ENCODE measurements at regions not wholly inside any gene's neighbourhood (a gene's known extent, or its start where the extent isn't known, plus 50 kb on each side); places are given as distances from the start of the nearest gene placed in this dataset.
"Not testable (repeated sequence)": the region's sequence is repeated elsewhere in the genome, so short reads cannot be mapped to it uniquely, and the experiment has no call there.

GRCh38 chr20:28562899-28563521 is 2694.5 kb upstream of the DEFB115 start:
- H3K4me2 ChIP-seq; ATAC-seq; H3K4me3 Mint-ChIP-seq; H3K27ac ChIP-seq (ENCODE audit: low read depth); H3K27me3 Mint-ChIP-seq (ENCODE audit: insufficient read depth, low read depth, poor library complexity); H3K27me3 ChIP-seq (ENCODE audit: insufficient read depth); H3K79me2 ChIP-seq (replicated peaks; ENCODE audit: insufficient read depth); H3K36me3 ChIP-seq (ENCODE audit: insufficient read depth); H3K4me3 ChIP-seq; H2AFZ ChIP-seq; H3K9me2 ChIP-seq (ENCODE audit: insufficient read depth); H3F3A ChIP-seq (replicated peaks; ENCODE audit: low read depth); H4K20me1 ChIP-seq (replicated peaks; ENCODE audit: insufficient read depth): not testable (repeated sequence)
- DNase-seq (ENCODE audit: low spot score) = peak; percentile 1
- H3K4me1 ChIP-seq (ENCODE audit: insufficient read depth) = peaks cover 11% of the 10 kb centered on the region; the same call in 1 of the 2 replicates
- peak overlapping the region; percentile 15; the same call in 1 of the 2 replicates for H3K27ac Mint-ChIP-seq
- H3K36me3 Mint-ChIP-seq (ENCODE audit: low read depth) = peaks cover 48% of the 10 kb centered on the region
- peaks cover 87% of the 10 kb centered on the region for H3K9me3 Mint-ChIP-seq
- peaks cover 12% of the 10 kb centered on the region for H3K4me1 Mint-ChIP-seq

- Mint-ChIP-seq H3K4me1 (peaks cover 12% of the 10 kb centered on the region), H3K9me3 (peaks cover 76% of the 10 kb centered on the region), H3K36me3 (ENCODE audit: low read depth) (peaks cover 44% of the 10 kb centered on the region)
- not testable (repeated sequence) for H3K27me3 ChIP-seq (ENCODE audit: insufficient read depth); ATAC-seq; H3K27ac ChIP-seq (ENCODE audit: low read depth); H3K36me3 ChIP-seq (ENCODE audit: insufficient read depth); H3K79me2 ChIP-seq (replicated peaks; ENCODE audit: insufficient read depth); H3K27me3 Mint-ChIP-seq (ENCODE audit: insufficient read depth, low read depth, poor library complexity); H4K20me1 ChIP-seq (replicated peaks; ENCODE audit: insufficient read depth); H2AFZ ChIP-seq; H3K4me3 ChIP-seq; H3K27ac Mint-ChIP-seq; H3K4me3 Mint-ChIP-seq; H3F3A ChIP-seq (replicated peaks; ENCODE audit: low read depth); H3K4me2 ChIP-seq; DNase-seq (ENCODE audit: low spot score); H3K9me2 ChIP-seq (ENCODE audit: insufficient read depth)
- H3K4me1 ChIP-seq (ENCODE audit: insufficient read depth) = peaks cover 11% of the 10 kb centered on the region; the same call in 1 of the 2 replicates
Measured at GRCh38 chr20:28564024-28564423, 2693.4 kb upstream of the DEFB115 start.

- Mint-ChIP-seq H3K4me1 (peaks cover 12% of the 10 kb centered on the region), H3K9me3 (peaks cover 73% of the 10 kb centered on the region), H3K36me3 (ENCODE audit: low read depth) (peaks cover 41% of the 10 kb centered on the region)
- not testable (repeated sequence) for H4K20me1 ChIP-seq (replicated peaks; ENCODE audit: insufficient read depth); H3K4me3 Mint-ChIP-seq; H3K9me2 ChIP-seq (ENCODE audit: insufficient read depth); H3K27ac ChIP-seq (ENCODE audit: low read depth); H3K27me3 ChIP-seq (ENCODE audit: insufficient read depth); H3K36me3 ChIP-seq (ENCODE audit: insufficient read depth); H3K4me3 ChIP-seq; DNase-seq (ENCODE audit: low spot score); H2AFZ ChIP-seq; H3K79me2 ChIP-seq (replicated peaks; ENCODE audit: insufficient read depth); ATAC-seq; H3K27ac Mint-ChIP-seq; H3K27me3 Mint-ChIP-seq (ENCODE audit: insufficient read depth, low read depth, poor library complexity); H3F3A ChIP-seq (replicated peaks; ENCODE audit: low read depth); H3K4me2 ChIP-seq
- H3K4me1 ChIP-seq (ENCODE audit: insufficient read depth) = peaks cover 11% of the 10 kb centered on the region; the same call in 1 of the 2 replicates
Measured at GRCh38 chr20:28564688-28565463, 2692.6 kb upstream of the DEFB115 start.

GRCh38 chr20:28575991-28576390 is 2681.5 kb upstream of the DEFB115 start:
- H3K27ac Mint-ChIP-seq; H3K27me3 ChIP-seq (ENCODE audit: insufficient read depth); H3K9me2 ChIP-seq (ENCODE audit: insufficient read depth); H3K36me3 ChIP-seq (ENCODE audit: insufficient read depth); H2AFZ ChIP-seq; ATAC-seq; H4K20me1 ChIP-seq (replicated peaks; ENCODE audit: insufficient read depth); H3K4me3 ChIP-seq; H3K4me1 ChIP-seq (ENCODE audit: insufficient read depth); H3K79me2 ChIP-seq (replicated peaks; ENCODE audit: insufficient read depth); H3K4me2 ChIP-seq; H3F3A ChIP-seq (replicated peaks; ENCODE audit: low read depth); H3K4me3 Mint-ChIP-seq; H3K27ac ChIP-seq (ENCODE audit: low read depth); H3K27me3 Mint-ChIP-seq (ENCODE audit: insufficient read depth, low read depth, poor library complexity); H3K4me1 Mint-ChIP-seq: not testable (repeated sequence)
- peak; percentile 58 for DNase-seq (ENCODE audit: low spot score)
- Mint-ChIP-seq H3K9me3 (peaks cover 57% of the 10 kb centered on the region), H3K36me3 (ENCODE audit: low read depth) (peaks cover 45% of the 10 kb centered on the region)
- peak in 1 of 2 experiments; percentile 55; a peak in 3 of 4 replicates for TF ChIP-seq CTCF (conservative IDR thresholded peaks at IDR 0.05; ENCODE audit: low read depth in 2 of 2)

GRCh38 chr20:28591680-28592079 is 2665.8 kb upstream of the DEFB115 start:
- DNase-seq (ENCODE audit: low spot score); H3K36me3 Mint-ChIP-seq (ENCODE audit: low read depth); H3K9me2 ChIP-seq (ENCODE audit: insufficient read depth); H3K27ac Mint-ChIP-seq; ATAC-seq; H3K27me3 Mint-ChIP-seq (ENCODE audit: insufficient read depth, low read depth, poor library complexity); H3K4me3 Mint-ChIP-seq; H3K4me1 Mint-ChIP-seq; H4K20me1 ChIP-seq (replicated peaks; ENCODE audit: insufficient read depth); H3K4me2 ChIP-seq; H3F3A ChIP-seq (replicated peaks; ENCODE audit: low read depth); H3K4me1 ChIP-seq (ENCODE audit: insufficient read depth); H3K9me3 Mint-ChIP-seq; H3K4me3 ChIP-seq; H2AFZ ChIP-seq; H3K27me3 ChIP-seq (ENCODE audit: insufficient read depth); H3K36me3 ChIP-seq (ENCODE audit: insufficient read depth); H3K27ac ChIP-seq (ENCODE audit: low read depth): not testable (repeated sequence)
- peaks cover 30% of the 10 kb centered on the region for H3K79me2 ChIP-seq (replicated peaks; ENCODE audit: insufficient read depth)

- not testable (repeated sequence) for H3K27me3 ChIP-seq (ENCODE audit: insufficient read depth); H3K9me3 Mint-ChIP-seq; H3F3A ChIP-seq (replicated peaks; ENCODE audit: low read depth); H3K4me2 ChIP-seq; H3K4me1 Mint-ChIP-seq; H3K27me3 Mint-ChIP-seq (ENCODE audit: insufficient read depth, low read depth, poor library complexity); H3K36me3 Mint-ChIP-seq (ENCODE audit: low read depth); H3K4me3 ChIP-seq; H3K36me3 ChIP-seq (ENCODE audit: insufficient read depth); H3K4me3 Mint-ChIP-seq; DNase-seq (ENCODE audit: low spot score); ATAC-seq; H4K20me1 ChIP-seq (replicated peaks; ENCODE audit: insufficient read depth); H3K4me1 ChIP-seq (ENCODE audit: insufficient read depth); H2AFZ ChIP-seq; H3K27ac ChIP-seq (ENCODE audit: low read depth); H3K9me2 ChIP-seq (ENCODE audit: insufficient read depth); H3K27ac Mint-ChIP-seq
- peaks cover 47% of the 10 kb centered on the region for H3K79me2 ChIP-seq (replicated peaks; ENCODE audit: insufficient read depth)
Measured at GRCh38 chr20:28593383-28593782, 2664.1 kb upstream of the DEFB115 start.

Measured in GM23338 (cell line).